OCI-M1 (cell line): ENCODE measurements at regions not wholly inside any gene's neighbourhood (a gene's known extent, or its start where the extent isn't known, plus 50 kb on each side); places are given as distances from the start of the nearest gene placed in this dataset.
A peak's percentile ranks its signal among the peaks of the same experiment; 100 is the strongest.

Experiments
- DNase-seq: peaks from one replicate; lab custom pipeline; 2025; lab: John Stamatoyannopoulos, UW

DNA sequence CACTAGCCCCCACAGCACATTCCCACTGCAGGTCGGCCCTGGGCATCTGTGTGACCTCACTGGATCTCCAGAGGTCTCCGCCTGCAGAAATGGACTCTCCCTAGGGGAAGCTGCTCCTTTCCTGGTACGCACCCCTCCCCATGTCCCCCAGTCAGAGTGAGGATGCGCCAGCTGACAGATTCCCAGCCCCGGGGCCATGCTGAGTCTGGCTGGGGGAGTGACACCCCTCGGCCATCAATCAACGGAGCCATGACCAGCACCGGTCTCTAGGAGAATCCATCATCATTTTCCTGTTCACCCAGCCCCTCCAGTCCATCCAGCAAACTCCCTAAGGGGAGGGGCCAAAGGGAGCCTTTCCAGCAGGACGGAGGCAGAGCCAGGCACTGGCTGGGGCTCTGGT, 68.7 kb upstream of the PAX7 start:
- DNase-seq = no peak

- DNase-seq = no peak
Observed at GRCh38 chr1:18564676-18565075, 66.0 kb upstream of the PAX7 start.

- no peak for DNase-seq
Observed at GRCh38 chr1:18565321-18565720, 65.3 kb upstream of the PAX7 start.

GRCh38 chr1:18568489-18568888, 62.2 kb upstream of the PAX7 start:
- no peak for DNase-seq

- DNase-seq = no peak
Observed at GRCh38 chr1:18569251-18569650, 61.4 kb upstream of the PAX7 start.

GRCh38 chr1:18569811-18570545, 60.7 kb upstream of the PAX7 start:
- DNase-seq = no peak

- DNase-seq = no peak
Observed at GRCh38 chr1:18571275-18571674, 59.4 kb upstream of the PAX7 start.

- DNase-seq = no peak
Observed at GRCh38 chr1:18572022-18572880, 58.4 kb upstream of the PAX7 start.

GRCh38 chr1:18573170-18573569, 57.5 kb upstream of the PAX7 start:
- no peak for DNase-seq

DNA sequence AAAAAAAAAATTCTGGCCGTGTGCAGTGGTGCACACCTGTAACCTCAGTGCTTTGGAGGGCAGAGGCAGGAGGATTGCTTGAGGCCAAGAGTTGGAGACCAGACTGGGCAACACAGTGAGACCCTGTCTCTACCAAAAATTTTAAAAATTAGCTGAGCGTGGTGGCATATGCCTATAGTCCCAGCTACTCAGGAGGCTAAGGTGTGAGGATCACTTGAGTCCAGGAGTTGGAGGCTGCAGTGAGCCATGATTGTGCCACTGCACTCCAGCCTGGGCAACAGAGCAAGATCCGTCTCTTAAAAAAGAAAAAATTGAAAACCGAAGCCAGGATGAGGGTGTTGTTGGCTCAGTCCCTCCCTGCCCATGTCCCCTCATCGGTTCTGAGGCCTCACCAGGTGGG, 55.9 kb upstream of the PAX7 start:
- no peak for DNase-seq

DNA sequence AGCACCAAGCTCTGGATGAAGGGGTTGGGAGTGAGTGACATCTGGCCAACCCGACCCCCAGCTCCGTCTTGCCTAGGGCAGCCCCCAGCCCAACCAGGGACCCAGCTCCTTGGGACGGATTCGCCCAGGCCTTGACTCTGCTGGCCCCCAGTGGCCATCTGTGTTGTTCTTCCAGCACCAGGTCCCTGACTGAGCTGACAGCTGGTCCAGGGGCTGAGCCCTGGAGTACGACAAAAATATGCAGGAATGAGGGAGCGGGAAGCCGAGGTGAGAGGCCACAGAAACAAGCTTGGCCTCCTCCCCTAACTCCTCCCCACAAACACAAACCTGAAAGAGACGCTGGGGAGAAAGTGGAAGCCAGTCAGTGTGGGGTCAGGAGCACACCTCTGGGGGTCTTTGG, 55.0 kb upstream of the PAX7 start:
- DNase-seq = peak; percentile 70

GRCh38 chr1:18578271-18578670, 52.4 kb upstream of the PAX7 start:
- DNase-seq = no peak

DNA sequence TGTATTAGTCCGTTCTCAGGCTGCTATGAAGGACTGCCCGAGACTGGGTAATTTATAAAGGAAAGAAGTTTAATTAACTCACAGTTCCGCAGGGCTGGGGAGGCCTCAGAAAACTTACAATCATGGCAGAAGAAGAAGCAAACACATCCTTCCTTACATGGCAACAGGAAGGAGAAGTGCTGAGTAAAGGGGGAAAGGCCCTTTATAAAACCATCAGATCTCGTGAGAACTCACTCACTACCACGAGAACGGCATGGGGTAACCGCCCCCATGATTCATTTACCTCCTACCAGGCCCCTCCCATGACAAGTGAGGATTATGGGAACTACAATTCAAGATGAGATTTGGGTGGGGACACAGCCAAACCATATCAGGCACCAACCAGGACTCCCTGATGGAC, 51.4 kb upstream of the PAX7 start:
- peak; percentile 21 for DNase-seq

GRCh38 chr1:18580047-18580446, 50.6 kb upstream of the PAX7 start:
- no peak for DNase-seq

GRCh38 chr1:18580691-18581419, 49.8 kb upstream of the PAX7 start:
- no peak for DNase-seq
